GM19240 (cell line): ENCODE measurements at regions not wholly inside any gene's neighbourhood (a gene's known extent, or its start where the extent isn't known, plus 50 kb on each side); places are given as distances from the start of the nearest gene placed in this dataset.
"Not testable (repeated sequence)": the region's sequence is repeated elsewhere in the genome, so short reads cannot be mapped to it uniquely, and the experiment has no call there.

Experiments used
- DNase-seq: peaks from one replicate; pipeline ENCODE4 v3.0.0; 2011; ENCODE audit warnings: low spot score; ENCODE audit not compliant: insufficient read length

DNA sequence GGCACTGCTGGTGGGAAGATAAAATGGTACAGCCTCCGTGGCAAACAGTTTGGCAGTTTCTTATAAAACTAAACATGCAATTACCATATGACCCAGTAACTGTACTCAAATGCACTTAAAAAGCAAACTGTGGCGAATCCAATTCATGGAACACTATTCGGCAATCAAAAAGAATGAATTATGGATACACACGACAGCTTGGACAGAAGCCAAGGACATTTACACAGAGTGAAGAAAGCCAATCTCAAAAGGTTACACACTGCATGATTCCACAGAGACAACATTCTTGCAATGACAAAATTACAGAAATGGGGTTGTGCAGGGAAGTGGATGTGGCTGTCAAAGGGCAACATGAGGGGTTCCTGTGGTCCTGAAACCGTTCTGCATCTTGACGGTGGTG is 122.1 kb upstream of the IQSEC1 start:
- DNase-seq: no peak

DNA sequence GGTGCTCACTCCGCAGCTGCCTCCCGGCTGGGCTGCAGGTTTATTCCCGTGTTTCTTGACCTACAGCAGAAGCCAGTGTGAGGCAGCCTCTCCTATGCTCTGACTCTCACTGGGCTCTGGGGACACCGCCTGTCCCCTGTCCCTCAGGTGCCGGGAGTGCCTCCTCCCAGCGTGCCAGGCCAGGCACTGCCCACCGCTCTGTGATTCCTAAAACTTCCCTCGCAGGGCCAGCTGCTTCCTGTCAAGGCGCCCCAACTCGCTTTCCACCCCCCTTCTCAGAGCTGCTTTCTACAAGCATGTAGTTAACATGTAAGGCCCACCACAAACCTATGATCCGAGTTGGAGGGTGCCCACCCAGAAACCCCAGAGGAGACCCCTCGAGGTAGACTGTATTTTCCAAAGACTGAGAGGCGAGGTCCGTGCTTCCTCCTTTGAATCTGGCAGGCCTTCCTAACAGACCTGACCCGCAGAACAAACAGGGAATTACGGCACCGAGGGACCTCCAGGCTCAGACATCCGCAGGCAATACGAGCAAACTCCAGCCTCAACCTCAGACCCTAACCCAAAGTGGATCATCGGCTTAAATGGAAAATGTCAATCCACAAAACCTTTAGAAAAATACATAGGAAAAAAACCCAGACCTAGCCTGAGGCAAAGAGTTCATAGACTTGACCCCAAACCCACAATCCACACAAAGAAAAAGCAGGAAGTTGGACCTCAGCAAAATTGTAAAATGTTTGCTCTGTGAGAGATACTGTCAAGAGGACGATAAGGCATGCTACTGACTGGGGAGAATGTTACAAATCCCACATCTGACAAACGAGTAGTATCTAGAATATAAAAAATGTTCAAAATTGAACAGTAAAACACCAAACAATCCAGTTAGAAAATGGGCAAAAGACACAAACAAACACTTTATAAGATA is 121.3 kb upstream of the IQSEC1 start:
- DNase-seq: no peak

DNA sequence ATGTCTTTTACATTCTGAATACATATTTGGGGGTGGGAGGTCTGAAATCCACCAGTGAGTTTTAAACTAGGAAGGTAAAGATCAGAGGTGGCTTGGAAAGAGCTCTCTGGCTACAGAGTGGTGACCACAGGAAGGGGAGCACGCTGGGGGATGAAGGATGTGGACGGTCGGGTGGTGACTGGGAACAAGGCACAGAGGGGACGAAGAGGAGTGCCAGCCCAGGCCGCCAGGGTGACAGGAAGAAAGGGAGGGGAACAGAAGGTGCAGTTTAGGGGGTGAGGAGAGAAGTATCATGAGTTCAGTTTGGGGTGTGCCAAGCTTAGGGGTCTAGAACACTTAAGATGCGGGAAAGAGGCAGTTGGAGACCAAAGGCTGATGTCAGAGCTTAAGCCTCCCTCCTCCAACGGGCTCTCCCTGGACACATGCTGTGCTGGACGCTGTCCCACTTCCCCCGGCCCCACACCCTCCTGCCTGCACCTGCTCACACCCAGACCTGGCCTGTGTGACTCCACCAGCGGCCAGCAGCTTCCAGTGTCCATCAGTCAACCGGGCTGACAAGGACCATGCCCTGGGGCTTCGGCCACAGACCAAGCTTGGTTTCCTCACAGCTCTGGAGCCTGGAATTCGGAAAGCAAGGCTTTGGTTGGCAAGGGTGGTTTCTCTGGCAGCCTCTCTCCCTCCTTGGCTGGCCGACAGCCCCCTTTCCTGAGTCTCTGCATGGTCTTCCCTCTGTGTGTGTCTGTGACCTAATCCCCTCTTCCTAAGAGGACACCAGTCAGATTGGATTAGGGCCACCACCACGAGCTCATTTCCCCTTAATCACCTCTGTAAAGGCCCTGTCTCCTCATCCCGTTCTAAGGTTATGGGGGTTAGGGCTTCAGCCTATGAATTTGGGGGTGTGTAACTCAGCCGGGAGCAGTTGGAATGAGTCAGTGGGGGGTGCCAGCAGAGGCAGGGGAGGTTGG is 120.4 kb upstream of the IQSEC1 start:
- DNase-seq: no peak

DNA sequence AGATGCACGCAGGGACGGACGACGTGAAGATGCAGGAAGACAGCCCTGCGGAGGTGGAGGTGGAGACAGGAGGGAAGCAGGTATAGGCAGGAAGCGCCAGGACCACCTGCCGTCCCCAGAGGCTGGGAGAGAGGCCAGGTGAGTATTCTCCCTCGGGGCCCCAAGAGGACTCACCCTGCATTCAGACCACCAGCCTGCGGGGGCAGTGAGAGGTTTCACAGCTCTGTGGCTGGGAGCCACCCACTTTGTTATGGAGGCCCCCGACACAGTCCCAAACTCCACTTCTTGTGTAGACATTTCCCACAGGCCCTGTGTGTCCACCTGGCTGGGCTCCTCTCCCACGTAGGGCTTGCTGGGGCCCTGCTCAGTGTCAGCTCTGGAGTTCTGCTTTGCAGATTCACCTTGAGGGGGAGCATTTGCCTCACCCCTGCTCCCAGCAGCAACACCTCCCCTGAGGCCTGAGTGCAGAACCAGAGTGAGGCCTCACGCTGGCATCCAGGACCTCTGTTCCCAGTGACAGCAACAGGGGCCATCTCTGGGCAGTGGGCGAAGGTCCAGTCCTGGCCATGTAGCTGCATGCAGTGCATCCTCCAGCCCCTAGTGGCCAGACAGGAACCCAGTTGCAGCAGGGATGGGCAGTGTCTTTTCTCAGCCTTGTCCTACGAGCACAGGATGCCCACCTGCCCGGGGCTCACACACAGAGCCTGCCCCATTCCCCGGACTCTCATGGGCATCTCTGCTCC is 119.4 kb upstream of the IQSEC1 start:
- no peak for DNase-seq

DNA sequence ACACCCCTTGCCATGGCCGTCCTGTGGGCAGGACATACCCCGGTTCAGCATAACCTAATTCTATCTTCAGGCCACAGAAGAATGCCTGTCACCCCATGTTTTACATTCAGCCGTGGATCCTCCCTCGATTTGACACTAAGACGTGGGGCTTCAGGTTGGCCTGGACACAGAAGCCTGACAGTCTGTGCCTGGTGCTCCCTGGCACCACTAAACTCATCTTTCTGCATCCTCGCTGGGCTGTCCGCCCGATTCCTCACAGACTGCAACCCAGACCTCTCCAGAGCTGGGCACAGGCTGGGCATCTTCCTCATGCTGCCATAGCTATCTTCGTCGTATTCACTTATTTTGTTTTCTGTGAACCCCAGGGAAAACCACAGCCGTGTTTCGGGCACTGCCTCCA is 117.8 kb upstream of the IQSEC1 start:
- no peak for DNase-seq

DNA sequence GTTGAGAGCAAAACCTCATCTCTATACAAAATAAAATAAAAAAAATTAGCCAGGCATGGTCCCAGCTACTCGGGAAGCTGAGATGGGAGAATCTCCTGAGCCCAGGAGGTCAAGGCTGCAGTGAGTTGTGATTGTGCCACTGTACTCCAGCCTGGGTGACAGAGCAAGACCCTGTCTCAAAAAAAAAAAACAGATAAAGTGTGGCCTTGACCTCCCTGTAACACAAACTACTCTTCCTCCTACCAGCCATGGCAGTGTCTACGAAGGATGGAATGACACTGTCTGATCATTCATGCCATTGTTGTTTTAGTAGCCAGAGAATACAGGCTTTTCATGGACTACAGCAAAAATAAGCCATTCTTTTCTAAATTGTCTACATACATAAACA is 117.1 kb upstream of the IQSEC1 start:
- no peak for DNase-seq

DNA sequence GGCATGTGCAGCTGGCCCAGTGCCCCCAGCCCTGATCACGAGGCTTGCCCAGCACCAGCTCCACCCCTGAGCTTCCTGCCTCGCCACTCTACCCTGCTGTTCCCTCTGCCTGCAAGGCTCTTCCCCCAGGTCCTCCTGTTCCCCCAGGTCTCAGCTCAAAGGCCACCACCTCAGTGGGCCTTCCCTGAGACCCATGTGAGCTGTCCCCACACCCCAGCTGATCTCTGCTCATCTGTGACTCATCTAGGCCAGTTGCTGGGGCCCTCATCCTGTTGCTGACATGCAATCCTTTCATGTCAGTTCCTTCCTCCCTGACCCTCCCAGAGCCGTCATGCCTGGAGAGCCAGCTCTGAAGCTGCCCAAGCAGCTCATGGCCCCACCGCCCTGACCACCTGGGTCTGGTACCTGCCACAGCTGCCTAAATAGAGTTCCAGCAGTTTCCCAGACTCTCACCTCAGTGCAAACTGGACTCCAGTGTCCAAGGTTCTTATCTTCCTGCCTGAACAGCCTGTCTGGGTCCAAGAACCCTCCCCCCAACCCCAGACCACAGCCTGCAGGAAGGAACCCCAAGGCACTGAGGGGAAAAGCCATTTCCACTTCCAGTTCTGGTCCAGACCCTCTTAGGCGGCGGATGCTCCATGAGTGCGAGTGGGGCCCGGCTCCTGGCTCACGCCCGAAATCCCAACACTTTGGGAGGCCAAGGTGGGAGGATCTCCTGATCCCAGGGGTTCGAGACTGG is 116.6 kb upstream of the IQSEC1 start:
- no peak for DNase-seq

DNA sequence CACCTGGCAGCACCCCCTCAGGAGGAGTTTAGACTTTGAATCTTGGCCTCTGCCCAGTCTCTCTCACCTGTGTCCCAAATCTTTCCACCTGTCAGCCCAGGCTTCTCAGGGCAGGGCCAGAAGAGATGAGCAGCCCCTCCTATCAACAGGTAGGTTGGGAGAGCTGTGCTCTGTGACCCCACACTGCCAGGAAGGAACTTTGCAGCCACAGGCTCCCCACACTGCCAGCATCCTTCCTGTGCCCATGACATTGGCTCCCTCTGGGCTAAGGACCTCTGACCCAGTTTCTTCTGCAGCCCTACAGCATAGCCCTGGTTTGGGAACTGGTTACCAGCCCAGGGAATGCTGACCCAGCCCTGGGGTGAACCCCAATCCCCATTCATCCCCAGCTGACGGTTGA is 115.7 kb upstream of the IQSEC1 start:
- no peak for DNase-seq

DNA sequence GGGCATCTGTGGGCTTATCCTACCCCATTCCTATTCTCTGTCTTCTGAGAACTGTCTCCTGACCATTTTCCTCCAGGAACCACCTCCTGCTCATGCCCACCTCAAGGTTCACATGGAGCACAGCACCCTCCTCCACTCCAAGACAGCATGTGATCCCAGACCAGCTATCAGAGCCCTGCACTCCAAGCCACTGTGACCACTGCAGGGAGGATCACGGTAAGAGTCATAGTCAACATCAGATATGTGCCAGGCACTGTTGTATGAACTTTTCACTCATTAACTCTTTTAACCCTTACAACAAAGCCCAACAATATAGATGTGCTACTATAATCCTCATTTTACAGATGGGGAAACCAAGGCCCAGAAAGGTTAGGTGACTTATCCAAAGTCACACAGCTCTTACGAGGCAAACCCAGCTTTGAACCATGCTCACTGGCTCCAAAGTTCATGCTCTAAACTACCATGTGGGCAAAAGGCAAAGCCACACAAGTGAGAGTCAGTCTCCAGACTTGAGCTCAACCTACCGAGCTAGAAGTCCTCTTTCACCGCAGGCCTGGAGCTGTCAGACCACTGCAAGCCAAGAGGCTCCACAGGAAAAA is 115.1 kb upstream of the IQSEC1 start:
- no peak for DNase-seq

DNA sequence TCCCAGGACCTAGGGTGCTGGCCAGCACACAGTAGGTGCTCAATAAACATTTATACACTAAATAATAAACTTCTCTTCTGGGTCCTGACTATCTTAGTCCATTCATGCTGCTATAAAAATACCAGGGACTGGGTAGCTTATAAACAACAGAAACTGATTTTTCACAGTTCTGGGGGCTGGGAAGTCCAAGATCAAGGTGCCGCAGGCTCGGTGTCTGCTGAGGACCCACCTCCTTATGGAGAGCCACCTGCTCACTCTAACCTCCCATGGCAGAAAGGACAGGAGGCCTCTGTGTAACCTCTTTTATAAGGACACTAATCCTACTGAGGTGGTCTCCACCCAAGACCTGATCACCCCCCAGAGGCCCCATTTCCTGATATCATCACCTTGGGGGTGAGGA is 114.4 kb upstream of the IQSEC1 start:
- no peak for DNase-seq

DNA sequence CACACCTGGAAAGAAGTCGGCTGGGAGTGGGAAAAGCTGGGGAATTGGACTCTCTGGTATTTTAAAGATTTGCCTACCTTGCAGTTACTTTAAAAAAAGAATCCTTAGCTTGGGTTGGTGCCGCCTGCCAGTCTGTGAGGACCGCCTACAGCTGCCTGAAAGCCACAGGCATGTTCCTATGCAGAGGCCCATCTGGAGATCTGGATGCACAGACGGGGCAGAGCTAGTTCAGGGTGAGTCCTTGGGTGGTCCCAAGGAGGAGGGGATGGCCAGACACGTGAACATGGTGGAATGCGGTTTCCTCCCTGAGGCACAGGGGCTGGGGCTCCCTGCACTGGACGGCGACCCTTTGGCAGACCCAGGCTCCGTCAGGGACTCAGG is 113.2 kb upstream of the IQSEC1 start:
- no peak for DNase-seq

DNA sequence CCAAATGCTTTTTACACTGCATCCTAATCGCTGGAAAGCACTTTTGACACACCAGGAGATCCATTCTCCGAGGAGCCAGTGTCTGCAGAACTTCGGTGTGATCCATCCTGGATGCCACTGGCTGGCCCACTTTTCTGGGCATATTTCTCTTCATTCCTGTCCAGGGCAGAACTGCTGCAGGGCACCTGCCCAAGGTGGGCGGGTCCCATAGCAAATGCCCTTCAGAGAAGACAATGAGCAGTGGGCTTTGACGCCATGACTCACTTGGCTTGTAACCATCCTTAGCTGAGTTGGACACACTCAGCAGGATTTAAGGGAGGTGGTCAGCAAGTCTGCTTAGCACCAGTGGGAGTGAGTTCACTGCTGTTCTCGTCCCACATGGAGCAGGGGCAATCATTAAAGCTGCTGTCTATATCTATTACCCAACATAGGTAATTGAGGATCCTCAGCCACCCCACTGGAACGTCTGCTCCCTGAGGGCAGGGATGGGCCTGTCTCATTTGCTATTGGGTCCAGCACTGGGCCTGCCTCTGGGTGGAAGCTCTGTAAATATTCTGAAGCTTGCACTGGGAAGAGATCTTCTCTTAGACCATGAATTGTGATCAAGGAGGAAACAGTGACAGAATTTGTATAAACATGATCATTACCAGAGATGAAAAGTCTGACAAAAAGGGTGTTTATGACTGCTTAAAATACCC is 112.7 kb upstream of the IQSEC1 start:
- no peak for DNase-seq

DNA sequence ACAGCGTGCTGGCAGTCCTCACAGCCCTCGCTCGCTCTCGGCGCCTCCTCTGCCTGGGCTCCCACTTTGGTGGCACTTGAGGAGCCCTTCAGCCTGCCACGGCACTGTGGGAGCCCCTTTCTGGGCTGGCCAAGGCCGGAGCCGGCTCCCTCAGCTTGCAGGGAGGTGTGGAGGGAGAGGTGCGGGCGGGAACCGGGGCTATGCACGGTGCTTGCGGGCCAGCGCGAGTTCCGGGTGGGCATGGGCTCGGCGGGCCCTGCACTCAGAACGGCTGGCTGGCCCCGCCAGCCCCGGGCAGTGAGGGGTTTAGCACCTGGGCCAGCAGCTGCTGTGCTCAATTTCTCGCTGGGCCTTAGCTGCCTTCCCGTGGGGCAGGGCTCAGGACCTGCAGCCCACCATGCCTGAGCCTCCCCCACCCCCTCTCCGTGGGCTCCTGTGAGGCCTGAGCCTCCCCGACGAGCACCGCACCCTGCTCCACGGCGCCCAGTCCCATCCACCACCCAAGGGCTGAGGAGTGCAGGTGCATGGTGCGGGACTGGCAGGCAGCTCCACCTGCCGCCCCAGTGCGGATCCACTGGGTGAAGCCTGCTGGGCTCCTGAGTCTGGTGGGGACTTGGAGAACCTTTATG is 106.5 kb upstream of the IQSEC1 start:
- not testable (repeated sequence) for DNase-seq

DNA sequence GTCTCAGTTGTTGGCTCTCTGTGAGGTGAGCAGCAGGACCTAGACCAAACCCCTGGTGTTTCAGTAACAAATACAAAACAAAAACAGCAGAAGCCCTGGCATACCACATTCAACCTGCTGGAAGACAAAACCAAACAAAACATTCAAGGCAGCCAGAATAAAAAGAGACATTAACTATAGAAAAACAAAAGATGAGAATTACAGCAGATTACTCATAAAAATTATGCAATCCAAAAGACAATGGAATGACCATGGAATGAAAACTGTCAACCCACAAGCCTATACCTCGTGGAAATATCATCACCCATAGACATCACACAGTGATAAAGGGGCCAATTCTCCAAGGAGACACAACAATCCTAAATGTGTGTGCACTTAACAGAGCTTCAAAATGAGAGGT is 106.0 kb upstream of the IQSEC1 start:
- DNase-seq: no peak

DNA sequence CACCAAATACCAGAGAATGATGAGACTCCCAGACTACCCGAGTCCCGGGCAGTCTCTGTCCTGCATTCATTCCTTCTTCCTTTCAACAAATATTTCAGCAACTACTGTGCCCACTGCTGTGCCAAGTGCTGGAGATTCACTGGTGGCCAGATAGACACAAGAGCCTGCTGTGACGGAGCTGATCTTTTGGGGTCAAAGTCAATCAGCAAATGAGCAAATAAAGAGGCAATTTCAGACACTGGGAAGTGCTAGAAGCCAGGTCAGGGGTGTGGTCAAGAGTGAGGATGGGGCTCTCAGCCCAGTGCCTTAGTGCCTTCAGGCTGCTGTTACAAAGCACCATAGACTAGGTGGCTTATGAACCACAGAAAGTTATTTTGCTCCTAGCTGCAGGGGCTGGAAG is 104.9 kb upstream of the IQSEC1 start:
- no peak for DNase-seq

DNA sequence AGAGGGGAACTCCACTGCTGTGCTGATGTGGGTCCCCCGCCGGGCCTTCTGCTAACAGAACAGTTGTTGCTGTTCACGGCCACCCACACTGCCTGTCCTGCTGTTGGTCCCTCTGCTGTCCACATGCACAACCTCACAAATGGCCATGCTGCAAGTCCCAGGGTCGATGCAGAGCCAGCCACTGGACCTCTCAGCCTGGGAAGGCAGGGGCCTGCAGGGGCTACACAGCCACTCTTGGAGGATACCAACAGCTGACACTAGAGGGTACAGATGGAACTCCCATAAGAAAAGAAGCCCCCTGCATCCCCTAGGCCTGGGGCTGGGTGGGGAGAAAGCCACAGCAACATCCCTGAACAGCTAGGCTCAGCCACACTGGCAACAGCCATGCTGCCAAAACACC is 104.4 kb upstream of the IQSEC1 start:
- DNase-seq: no peak

DNA sequence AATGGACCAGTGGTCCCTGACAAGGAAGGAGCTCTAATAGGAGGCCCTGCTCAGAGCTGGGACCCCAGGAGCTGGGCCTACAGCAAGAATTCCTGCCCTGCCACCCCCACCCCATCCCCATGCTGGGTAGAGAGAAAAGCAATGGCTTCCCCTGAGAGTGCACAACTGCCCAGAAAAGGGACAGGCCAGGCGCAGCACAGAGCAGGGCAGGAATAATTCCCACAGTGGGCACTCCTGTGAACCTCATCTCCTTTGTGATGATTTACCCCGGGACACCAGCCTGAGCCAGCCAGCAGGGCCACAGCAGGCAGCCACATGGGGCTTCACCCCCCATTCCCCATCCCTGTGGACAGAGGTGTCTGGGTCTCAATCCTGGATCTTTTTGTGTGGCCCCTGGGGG is 104.0 kb upstream of the IQSEC1 start:
- DNase-seq: no peak

DNA sequence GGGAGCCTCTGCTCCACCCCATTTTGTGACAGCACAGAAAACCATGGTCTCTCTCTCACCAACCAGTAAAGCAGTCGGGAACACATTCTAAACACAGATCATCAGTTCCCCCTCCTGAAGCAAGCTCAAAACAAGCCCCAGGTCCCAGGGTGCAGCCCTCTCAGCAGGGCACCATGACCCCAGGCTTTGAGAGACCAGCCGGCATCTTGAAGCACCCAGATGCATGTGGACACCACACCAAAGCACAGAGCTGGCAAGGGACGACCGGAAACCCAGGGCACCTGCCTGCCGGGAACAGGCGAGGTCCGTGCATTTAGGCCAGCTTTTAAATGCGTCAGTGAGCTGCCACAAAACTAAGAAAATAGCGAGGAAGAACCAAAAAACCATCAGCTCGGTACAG is 103.2 kb upstream of the IQSEC1 start:
- DNase-seq: no peak

DNA sequence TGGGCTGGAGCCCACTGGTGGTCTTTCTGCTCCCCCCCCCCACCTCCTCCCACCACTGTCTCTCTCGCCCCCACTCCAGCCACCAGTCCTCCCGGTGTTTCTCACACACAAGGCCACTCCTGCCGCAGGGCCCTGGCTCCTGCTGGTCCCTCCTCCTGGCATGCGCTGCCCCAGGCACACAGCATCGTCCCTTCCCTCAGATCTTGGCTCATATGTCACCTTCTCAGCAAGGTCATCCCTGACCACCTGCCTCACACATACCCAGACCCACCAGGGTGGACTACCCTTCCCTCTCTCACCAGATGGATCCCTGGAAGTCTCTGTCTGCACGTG is 101.5 kb upstream of the IQSEC1 start:
- DNase-seq: no peak
